Right lobe of liver (tissue), 6 donors: ENCODE measurements at regions not wholly inside any gene's neighbourhood (a gene's known extent, or its start where the extent isn't known, plus 50 kb on each side); places are given as distances from the start of the nearest gene placed in this dataset.

Experiments
- ATAC-seq, 4 donors: fragments of 200-7000 bp; cut with Tn5 transposase; one replicate each; pipeline ENCODE4 v1.9.1; 2020; ENCODE audit warnings: mild to moderate bottlenecking in 4 of 4, moderate library complexity in 4 of 4
- DNase-seq, 3 donors: peaks; one replicate each; pipeline ENCODE4 v3.0.0-alpha.2; 2020
- H3K27ac ChIP-seq, 3 donors: fragments of 200-600 bp; one replicate each; pipeline ENCODE4 v1.8.0; 2022
- H3K27me3 ChIP-seq, 2 donors: fragments of 200-600 bp; one replicate each; pipeline ENCODE4 v1.8.0; 2022
- H3K36me3 ChIP-seq, 4 donors: fragments of 200-600 bp; sonication (generic) in 1 of 4; one replicate each; pipeline versions ENCODE4 v1.5.1 to v1.8.0; 2017 to 2022; ENCODE audit warnings: control low read depth in 1 of 4
- H3K4me1 ChIP-seq, 4 donors: fragments of 200-600 bp; sonication (generic) in 1 of 4; one replicate each; pipeline versions ENCODE4 v1.5.1 to v1.8.0; 2017 to 2022; ENCODE audit warnings: control low read depth in 1 of 4
- H3K4me3 ChIP-seq, 3 donors: fragments of 200-600 bp; one replicate each; pipeline ENCODE4 v1.8.0; 2022
- H3K9me3 ChIP-seq, 4 donors: fragments of 200-600 bp; sonication (generic) in 1 of 4; one replicate each; pipeline versions ENCODE4 v1.5.1 to v1.8.0; 2017 to 2022; ENCODE audit warnings: control low read depth in 1 of 4
- POLR2A ChIP-seq: fragments of 450-650 bp; IDR thresholded peaks from one replicate; pipeline ENCODE4 v1.6.1; 2017; ENCODE audit warnings: antibody characterized with exemption, mild to moderate bottlenecking
- WGBS: methylation state at CpG from one replicate; pipeline ENCODE4 v1.1.6; 2018; ENCODE audit warnings: low coverage, low lambda C conversion rate; ENCODE audit not compliant: insufficient coverage; ENCODE audit errors: missing lambda C conversion rate; 5-methylcytosine and 5-hydroxymethylcytosine counted together
- intact Hi-C, 2 donors: fragments of 100-400 bp; cut with DNase I; formaldehyde crosslinking; loops; one replicate each; pipeline versions ENCODE4 v1.11.2 to v1.14.1; 2022
- TF ChIP-seq, protein P1 (sequence below), 4 donors: fragments of 200-600 bp in 3 of 4; fragments of 450-650 bp in 1 of 4; IDR thresholded peaks; one replicate each; pipeline versions ENCODE4 v1.5.1 to v1.8.0; 2016 to 2022; ENCODE audit warnings: antibody characterized with exemption in 4 of 4, mild to moderate bottlenecking in 2 of 4
- donor health status: DM: no; HTN: yes; CAD: no.
- donor health status: DM: no; HTN: no; CAD: no.
- donor health status: DM: no; HTN: no; CAD: no.
- donor health status: DM: no; HTN: yes; CAD: no.
- donor health status: DM: no; HTN: yes; CAD: no.

DNA sequence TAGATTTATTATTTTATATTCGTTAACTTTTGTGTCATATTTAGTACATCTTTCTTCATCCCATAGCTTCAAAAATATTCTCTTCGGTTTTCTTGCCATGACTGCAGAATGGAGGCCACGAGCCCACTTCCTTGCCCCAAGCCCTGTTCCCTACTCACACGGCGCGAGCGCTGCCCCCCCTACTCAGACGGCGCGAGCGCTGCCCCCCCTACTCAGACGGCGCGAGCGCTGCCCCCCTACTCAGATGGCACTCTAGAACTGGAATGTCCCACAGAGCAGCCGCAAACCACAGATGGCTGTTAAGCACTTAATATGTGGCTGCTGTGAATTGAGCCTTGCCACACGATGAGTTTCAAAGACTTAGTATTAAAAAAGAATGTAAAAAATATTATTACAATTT is 102.2 kb upstream of the PEG3 start:
- Histone ChIP-seq H3K27ac (no peak overlapping the region), H3K36me3 (no peaks in the 10 kb centered on the region), H3K4me3 (no peak overlapping the region), H3K9me3 (no peaks in the 10 kb centered on the region), H3K4me1 (no peaks in the 10 kb centered on the region), H3K27me3 (no peaks in the 10 kb centered on the region)
- intact Hi-C loops: no loop called here
- 64% methylated on average over 17 of the region's 17 CpGs for WGBS
- DNase-seq (peak; percentile 49 to 71 (median 66)), ATAC-seq (peak in 1 of 4 donors; percentile 93)
- TF ChIP-seq POLR2A: no peak
- TF ChIP-seq, protein P1, sequence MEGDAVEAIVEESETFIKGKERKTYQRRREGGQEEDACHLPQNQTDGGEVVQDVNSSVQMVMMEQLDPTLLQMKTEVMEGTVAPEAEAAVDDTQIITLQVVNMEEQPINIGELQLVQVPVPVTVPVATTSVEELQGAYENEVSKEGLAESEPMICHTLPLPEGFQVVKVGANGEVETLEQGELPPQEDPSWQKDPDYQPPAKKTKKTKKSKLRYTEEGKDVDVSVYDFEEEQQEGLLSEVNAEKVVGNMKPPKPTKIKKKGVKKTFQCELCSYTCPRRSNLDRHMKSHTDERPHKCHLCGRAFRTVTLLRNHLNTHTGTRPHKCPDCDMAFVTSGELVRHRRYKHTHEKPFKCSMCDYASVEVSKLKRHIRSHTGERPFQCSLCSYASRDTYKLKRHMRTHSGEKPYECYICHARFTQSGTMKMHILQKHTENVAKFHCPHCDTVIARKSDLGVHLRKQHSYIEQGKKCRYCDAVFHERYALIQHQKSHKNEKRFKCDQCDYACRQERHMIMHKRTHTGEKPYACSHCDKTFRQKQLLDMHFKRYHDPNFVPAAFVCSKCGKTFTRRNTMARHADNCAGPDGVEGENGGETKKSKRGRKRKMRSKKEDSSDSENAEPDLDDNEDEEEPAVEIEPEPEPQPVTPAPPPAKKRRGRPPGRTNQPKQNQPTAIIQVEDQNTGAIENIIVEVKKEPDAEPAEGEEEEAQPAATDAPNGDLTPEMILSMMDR (IDR thresholded peaks at IDR 0.05): no peak

DNA sequence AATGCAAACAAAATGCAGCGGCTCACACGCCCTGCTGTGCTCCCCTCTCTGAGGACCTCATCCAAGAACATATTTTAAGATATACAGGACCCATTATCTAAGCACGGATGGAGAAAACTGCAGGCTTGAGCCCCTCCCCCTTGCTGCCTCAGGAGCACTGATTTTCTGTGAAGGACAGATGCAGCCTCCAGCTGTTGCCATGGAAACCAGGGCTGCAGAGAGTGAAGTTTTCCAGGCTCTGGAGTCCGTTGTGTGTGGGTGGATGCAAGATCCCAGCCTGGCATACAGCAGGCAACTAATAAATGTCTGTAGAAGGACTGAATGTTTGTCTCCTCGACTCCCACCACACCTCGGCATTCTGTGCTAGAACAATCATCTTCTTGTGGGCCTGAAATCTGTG is 105.6 kb upstream of the PEG3 start:
- Histone ChIP-seq H3K27ac (no peak overlapping the region), H3K27me3 (no peaks in the 10 kb centered on the region), H3K4me1 (no peaks in the 10 kb centered on the region), H3K9me3 (no peaks in the 10 kb centered on the region), H3K4me3 (no peak overlapping the region), H3K36me3 (no peaks in the 10 kb centered on the region)
- intact Hi-C loops: no loop called here
- no peak for ATAC-seq
- DNase-seq: no peak
- no peak for TF ChIP-seq POLR2A
- TF ChIP-seq, protein P1 (IDR thresholded peaks at IDR 0.05): no peak
- WGBS: 27% methylated on average over 6 of the region's 6 CpGs

GRCh38 chr19:56947206-56947605 is 106.7 kb upstream of the PEG3 start:
- H3K9me3 ChIP-seq: no peaks in the 10 kb centered on the region

GRCh38 chr19:56949626-56950025 is 109.1 kb upstream of the PEG3 start:
- Histone ChIP-seq H3K4me1 (no peaks in the 10 kb centered on the region), H3K36me3 (no peaks in the 10 kb centered on the region), H3K9me3 (no peaks in the 10 kb centered on the region), H3K4me3 (no peak overlapping the region), H3K27me3 (no peaks in the 10 kb centered on the region), H3K27ac (no peak overlapping the region)
- DNase-seq: no peak
- ATAC-seq: peak in 1 of 4 donors; percentile 34
- 36% methylated on average over 5 of the region's 9 CpGs for WGBS
- TF ChIP-seq, protein P1 (IDR thresholded peaks at IDR 0.05): no peak
- no peak for TF ChIP-seq POLR2A
- intact Hi-C loops: no loop called here

More at GRCh38 chr19:56947206-56947605, 106.7 kb upstream of the PEG3 start:
- WGBS: 70% methylated on average over 3 of the region's 7 CpGs
- DNase-seq: no peak
- H3K4me3 ChIP-seq: no peak overlapping the region
- no peak for TF ChIP-seq POLR2A
- TF ChIP-seq, protein P1 (IDR thresholded peaks at IDR 0.05): no peak
- H3K27me3 ChIP-seq: no peaks in the 10 kb centered on the region
- ATAC-seq: no peak
- H3K4me1 ChIP-seq: no peaks in the 10 kb centered on the region
- H3K27ac ChIP-seq: no peak overlapping the region
- intact Hi-C loops: no loop called here
- H3K36me3 ChIP-seq: no peaks in the 10 kb centered on the region

DNA sequence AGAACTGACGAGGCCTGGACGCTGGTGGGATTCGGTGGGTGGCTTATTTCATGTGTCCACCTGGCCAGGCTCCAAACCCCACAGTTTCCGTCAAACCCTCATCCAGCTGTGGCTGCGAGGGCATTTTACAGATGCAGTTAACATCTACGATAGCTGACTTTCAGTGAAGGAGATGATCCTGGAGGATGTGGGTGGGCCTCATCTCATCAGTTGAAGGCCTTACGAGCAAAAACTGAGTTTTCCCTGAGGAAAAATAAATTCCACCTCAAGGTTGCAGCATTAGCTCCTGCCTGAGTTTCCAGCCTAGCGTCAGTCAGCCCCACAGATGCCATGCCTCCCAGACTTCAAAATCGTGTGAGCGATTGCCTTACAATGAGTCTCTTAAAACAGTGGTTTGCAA is 111.1 kb upstream of the PEG3 start:
- WGBS: 87% methylated on average over 4 of the region's 10 CpGs
- H3K4me1 ChIP-seq: peaks cover 0 to 14% (median 0%) of the 10 kb centered on the region in 4 donors
- TF ChIP-seq, protein P1 (IDR thresholded peaks at IDR 0.05): no peak
- TF ChIP-seq POLR2A: no peak
- H3K27me3 ChIP-seq: no peaks in the 10 kb centered on the region
- H3K4me3 ChIP-seq: no peak overlapping the region
- intact Hi-C loops: no loop called here
- H3K36me3 ChIP-seq: no peaks in the 10 kb centered on the region
- ATAC-seq: no peak
- H3K9me3 ChIP-seq: no peaks in the 10 kb centered on the region
- no peak for DNase-seq
- no peak overlapping the region for H3K27ac ChIP-seq
